Esophagus muscularis mucosa (tissue), 4 donors: ENCODE measurements at regions not wholly inside any gene's neighbourhood (a gene's known extent, or its start where the extent isn't known, plus 50 kb on each side); places are given as distances from the start of the nearest gene placed in this dataset.

Source experiments
- EP300 ChIP-seq: sonication (generic); formaldehyde crosslinking; IDR thresholded peaks from one replicate; pipeline ENCODE4 v1.6.1; 2017; ENCODE audit warnings: antibody characterized with exemption
- POLR2A ChIP-seq: fragments of 450-650 bp; IDR thresholded peaks from one replicate; pipeline ENCODE4 v1.6.1; 2017; ENCODE audit warnings: antibody characterized with exemption, moderate library complexity, mild to moderate bottlenecking, low read depth
- TF ChIP-seq, protein P1 (sequence below), 3 experiments: fragments of 200-600 bp in 2 of 3; fragments of 450-650 bp in 1 of 3; sonication (generic) in 2 of 3; IDR thresholded peaks; one replicate each; pipeline ENCODE4 v1.5.1; 2017 to 2019; ENCODE audit warnings: antibody characterized with exemption in 3 of 3, mild to moderate bottlenecking in 2 of 3, moderate library complexity in 1 of 3

DNA sequence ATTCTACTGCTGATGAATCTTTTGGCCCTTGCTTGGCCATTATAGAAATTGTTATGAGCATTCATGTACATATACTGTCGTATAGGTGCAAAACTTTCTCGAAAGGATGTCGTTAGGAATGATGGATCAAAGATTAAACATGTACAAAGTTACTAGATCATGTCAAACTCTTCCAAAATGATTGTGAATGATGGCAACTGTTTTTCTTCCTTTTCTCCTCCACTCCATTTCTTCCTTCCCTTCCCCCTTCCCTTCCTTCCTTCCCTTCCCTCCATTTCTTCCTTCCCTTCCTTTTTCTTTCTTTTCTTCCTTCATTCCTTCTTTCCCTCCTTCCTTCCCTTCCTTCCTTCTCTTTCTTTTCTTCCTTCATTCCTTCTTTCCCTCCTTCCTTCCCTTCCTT is 973.9 kb downstream of the CDH11 start:
- TF ChIP-seq POLR2A, result no peak
- TF ChIP-seq, protein P1, sequence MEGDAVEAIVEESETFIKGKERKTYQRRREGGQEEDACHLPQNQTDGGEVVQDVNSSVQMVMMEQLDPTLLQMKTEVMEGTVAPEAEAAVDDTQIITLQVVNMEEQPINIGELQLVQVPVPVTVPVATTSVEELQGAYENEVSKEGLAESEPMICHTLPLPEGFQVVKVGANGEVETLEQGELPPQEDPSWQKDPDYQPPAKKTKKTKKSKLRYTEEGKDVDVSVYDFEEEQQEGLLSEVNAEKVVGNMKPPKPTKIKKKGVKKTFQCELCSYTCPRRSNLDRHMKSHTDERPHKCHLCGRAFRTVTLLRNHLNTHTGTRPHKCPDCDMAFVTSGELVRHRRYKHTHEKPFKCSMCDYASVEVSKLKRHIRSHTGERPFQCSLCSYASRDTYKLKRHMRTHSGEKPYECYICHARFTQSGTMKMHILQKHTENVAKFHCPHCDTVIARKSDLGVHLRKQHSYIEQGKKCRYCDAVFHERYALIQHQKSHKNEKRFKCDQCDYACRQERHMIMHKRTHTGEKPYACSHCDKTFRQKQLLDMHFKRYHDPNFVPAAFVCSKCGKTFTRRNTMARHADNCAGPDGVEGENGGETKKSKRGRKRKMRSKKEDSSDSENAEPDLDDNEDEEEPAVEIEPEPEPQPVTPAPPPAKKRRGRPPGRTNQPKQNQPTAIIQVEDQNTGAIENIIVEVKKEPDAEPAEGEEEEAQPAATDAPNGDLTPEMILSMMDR (IDR thresholded peaks at IDR 0.05), result no peak
- no peak for TF ChIP-seq EP300
